Uterus (tissue), 3 donors: ENCODE measurements at regions not wholly inside any gene's neighbourhood (a gene's known extent, or its start where the extent isn't known, plus 50 kb on each side); places are given as distances from the start of the nearest gene placed in this dataset.

Experiments used
- DNase-seq, 2 donors: peaks; one replicate each; pipeline ENCODE4 v3.0.0-alpha.2; 2019 to 2020
- H3K27ac ChIP-seq, 2 donors: fragments of 200-600 bp; sonication (generic); 1 replicate in 1 of 2; 2 replicates in 1 of 2; pipeline ENCODE4 v1.5.1; 2016 to 2018
- H3K27me3 ChIP-seq, 2 donors: fragments of 200-600 bp; sonication (generic); one replicate each; pipeline ENCODE4 v1.5.1; 2018 to 2019; ENCODE audit warnings: control low read depth in 1 of 2
- H3K36me3 ChIP-seq, 2 donors: fragments of 200-600 bp; sonication (generic); one replicate each; pipeline ENCODE4 v1.5.1; 2019; ENCODE audit warnings: control low read depth in 1 of 2
- H3K4me1 ChIP-seq, 2 donors: fragments of 200-600 bp; sonication (generic); one replicate each; pipeline ENCODE4 v1.5.1; 2018 to 2019; ENCODE audit warnings: control low read depth in 1 of 2
- H3K4me3 ChIP-seq, 2 donors: fragments of 200-600 bp; sonication (generic); 1 replicate in 1 of 2; 2 replicates in 1 of 2; pipeline ENCODE4 v1.5.1; 2018 to 2019; ENCODE audit warnings: mild to moderate bottlenecking in 1 of 2
- H3K9me3 ChIP-seq, 2 donors: fragments of 200-600 bp; sonication (generic); one replicate each; pipeline ENCODE4 v1.5.1; 2019; ENCODE audit warnings: control low read depth in 1 of 2
- CTCF ChIP-seq, 4 experiments: fragments of 200-600 bp in 2 of 4; fragments of 450-650 bp in 2 of 4; sonication (generic) in 2 of 4; IDR thresholded peaks; one replicate each; pipeline ENCODE4 v1.5.1; 2016 to 2019; ENCODE audit warnings: antibody characterized with exemption in 4 of 4, mild to moderate bottlenecking in 2 of 4, moderate library complexity in 1 of 4
- POLR2A ChIP-seq, 2 donors: fragments of 450-650 bp; IDR thresholded peaks; one replicate each; pipeline ENCODE4 v1.6.1; 2016; ENCODE audit warnings: antibody characterized with exemption in 2 of 2, mild to moderate bottlenecking in 1 of 2, moderate library complexity in 1 of 2
- intact Hi-C: fragments of 100-400 bp; cut with DNase I; formaldehyde crosslinking; loops from one replicate; pipeline ENCODE4 v1.15.1; 2023; ENCODE audit warnings: low total_unique reads
- donor health status: DM: yes; HTN: yes; CAD: no.

- no peak for DNase-seq
- intact Hi-C loops = no loop called here
- Histone ChIP-seq H3K27me3 (no peaks in the 10 kb centered on the region), H3K4me1 (no peaks in the 10 kb centered on the region), H3K36me3 (no peaks in the 10 kb centered on the region), H3K4me3 (no peak overlapping the region), H3K27ac (no peak overlapping the region), H3K9me3 (no peaks in the 10 kb centered on the region)
- TF ChIP-seq CTCF (IDR thresholded peaks at IDR 0.05) = no peak
- no peak for TF ChIP-seq POLR2A (IDR thresholded peaks at IDR 0.05)
Observed at GRCh38 chr12:102543494-102544485, 63.4 kb upstream of the IGF1 start.

GRCh38 chr12:102542816-102543440 is 62.6 kb upstream of the IGF1 start:
- no peak for DNase-seq
- no peak overlapping the region for H3K4me3 ChIP-seq
- no peaks in the 10 kb centered on the region for H3K4me1 ChIP-seq
- H3K36me3 ChIP-seq = no peaks in the 10 kb centered on the region
- no peak overlapping the region for H3K27ac ChIP-seq
- no peaks in the 10 kb centered on the region for H3K27me3 ChIP-seq
- TF ChIP-seq CTCF (IDR thresholded peaks at IDR 0.05) (no peak), POLR2A (IDR thresholded peaks at IDR 0.05) (no peak)
- intact Hi-C loops = no loop called here
- no peaks in the 10 kb centered on the region for H3K9me3 ChIP-seq

- no peaks in the 10 kb centered on the region for H3K4me1 ChIP-seq
- H3K36me3 ChIP-seq = no peaks in the 10 kb centered on the region
- H3K9me3 ChIP-seq = no peaks in the 10 kb centered on the region
- intact Hi-C loops = no loop called here
- TF ChIP-seq POLR2A (IDR thresholded peaks at IDR 0.05) (no peak), CTCF (IDR thresholded peaks at IDR 0.05) (no peak)
- DNase-seq = no peak
- no peak overlapping the region for H3K27ac ChIP-seq
- no peaks in the 10 kb centered on the region for H3K27me3 ChIP-seq
- H3K4me3 ChIP-seq = no peak overlapping the region
Observed at GRCh38 chr12:102540815-102541385, 60.5 kb upstream of the IGF1 start.

- intact Hi-C loops = no loop called here
- Histone ChIP-seq H3K4me3 (no peak overlapping the region), H3K9me3 (no peaks in the 10 kb centered on the region), H3K27me3 (no peaks in the 10 kb centered on the region), H3K27ac (no peak overlapping the region), H3K36me3 (no peaks in the 10 kb centered on the region), H3K4me1 (no peaks in the 10 kb centered on the region)
- no peak for DNase-seq
- no peak for TF ChIP-seq CTCF (IDR thresholded peaks at IDR 0.05)
- no peak for TF ChIP-seq POLR2A (IDR thresholded peaks at IDR 0.05)
Observed at GRCh38 chr12:102539651-102540553, 59.5 kb upstream of the IGF1 start.
